SK-N-SH treated with all-trans-retinoic acid at 6 μM for 48 hours (cell line): ENCODE measurements at regions not wholly inside any gene's neighbourhood (a gene's known extent, or its start where the extent isn't known, plus 50 kb on each side); places are given as distances from the start of the nearest gene placed in this dataset.

Source experiments
- PPARA ChIP-seq: fragments of 250-450 bp; sonication (Bioruptor Pico); IDR thresholded peaks from 2 replicates; pipeline ENCODE4 v1.5.0; 2020; ENCODE audit warnings: mild to moderate bottlenecking, borderline replicate concordance
- ZFP3 ChIP-seq: fragments of 250-450 bp; sonication (Bioruptor Pico); IDR thresholded peaks from 2 replicates; pipeline ENCODE4 v1.5.0; 2020; ENCODE audit warnings: mild to moderate bottlenecking, moderate library complexity

- TF ChIP-seq PPARA: no peak
- no peak for TF ChIP-seq ZFP3 (CRISPR knock-in tag)
Observed at GRCh38 chr10:131027256-131027655, 284.3 kb downstream of the TCERG1L start.
